IMR-90 (cell line): ENCODE measurements at regions not wholly inside any gene's neighbourhood (a gene's known extent, or its start where the extent isn't known, plus 50 kb on each side); places are given as distances from the start of the nearest gene placed in this dataset.

ENCODE experiments used
- ATAC-seq: fragments of 200-7000 bp; cut with Tn5 transposase; 2 replicates; pipeline ENCODE4 v1.9.1; 2020; ENCODE audit warnings: low read depth, mild to moderate bottlenecking, moderate library complexity
- BruUV-seq: library from RNA; stranded (reverse); fragments of 400-500 nt; replicated peaks from 2 replicates; lab custom pipeline; 2021; lab: Mats Ljungman, UMichigan
- CTCF ChIA-PET: fragments of 300-600 bp; formaldehyde crosslinking; extraction: SDS; loops from one replicate; lab custom pipeline; 2021; ENCODE audit warnings: antibody characterized with exemption; lab: Yijun Ruan, JAX
- POLR2A ChIA-PET: fragments of 300-600 bp; sonication (Branson Sonifier 250); formaldehyde crosslinking; loops from one replicate; lab custom pipeline; 2022; ENCODE audit warnings: antibody characterized with exemption; ENCODE audit not compliant: unreplicated experiment; lab: Charles Lee
- DNase-seq: peaks from one replicate; pipeline ENCODE4 v3.0.0; 2013
- H2AFZ ChIP-seq: replicated peaks from 2 replicates; pipeline ENCODE3; 2013; ENCODE audit warnings: low read length, mild to moderate bottlenecking; ENCODE audit not compliant: poor library complexity
- H2AK5ac ChIP-seq: 2 replicates; pipeline ENCODE4 v1.6.1; 2013; ENCODE audit warnings: low read depth, low read length, inconsistent platforms
- H2AK9ac ChIP-seq: replicated peaks from 2 replicates; pipeline ENCODE3; 2013; ENCODE audit warnings: mild to moderate bottlenecking, low read depth, low read length, moderate library complexity; ENCODE audit not compliant: poor library complexity
- H2BK120ac ChIP-seq: 2 replicates; pipeline ENCODE4 v1.6.1; 2013; ENCODE audit warnings: low read depth, low read length, inconsistent platforms
- H2BK15ac ChIP-seq: 3 replicates; pipeline ENCODE4 v1.6.1; 2013; ENCODE audit warnings: low read depth, low read length, inconsistent platforms
- H2BK20ac ChIP-seq: 2 replicates; pipeline ENCODE4 v1.6.1; 2013; ENCODE audit warnings: low read depth, mild to moderate bottlenecking, inconsistent platforms, low read length, moderate library complexity
- H2BK5ac ChIP-seq: 2 replicates; pipeline ENCODE4 v1.6.1; 2013; ENCODE audit warnings: mild to moderate bottlenecking, low read depth, low read length, inconsistent platforms; ENCODE audit not compliant: poor library complexity, severe bottlenecking
- H3K14ac ChIP-seq: replicated peaks from 2 replicates; pipeline ENCODE4 v1.6.1; 2013; ENCODE audit warnings: low read depth, low read length, inconsistent platforms
- H3K18ac ChIP-seq: 2 replicates; pipeline ENCODE4 v1.6.1; 2013; ENCODE audit warnings: low read depth, low read length, control low read depth
- H3K23ac ChIP-seq: 2 replicates; pipeline ENCODE4 v1.6.1; 2013; ENCODE audit warnings: low read depth, low read length, inconsistent platforms
- H3K27ac ChIP-seq: 2 replicates; pipeline ENCODE4 v1.5.1; 2013; ENCODE audit warnings: mild to moderate bottlenecking, control low read depth, low read length; ENCODE audit not compliant: insufficient read depth
- H3K27me3 ChIP-seq: 2 replicates; pipeline ENCODE4 v1.6.1; 2013; ENCODE audit warnings: low read length; ENCODE audit not compliant: control insufficient read depth, insufficient read depth
- H3K36me3 ChIP-seq: 2 replicates; pipeline ENCODE4 v1.6.1; 2013; ENCODE audit warnings: low read length, mixed read lengths; ENCODE audit not compliant: control insufficient read depth, insufficient read depth
- H3K4ac ChIP-seq: 2 replicates; pipeline ENCODE4 v1.6.1; 2013; ENCODE audit warnings: low read depth, low read length, inconsistent platforms
- H3K4me1 ChIP-seq: 2 replicates; pipeline ENCODE4 v1.6.1; 2013; ENCODE audit warnings: low read length, mixed read lengths; ENCODE audit not compliant: control insufficient read depth, insufficient read depth
- H3K4me2 ChIP-seq: 2 replicates; pipeline ENCODE4 v1.6.1; 2013; ENCODE audit warnings: low read depth, mild to moderate bottlenecking, control low read depth, low read length, moderate library complexity
- H3K4me3 ChIP-seq: 2 replicates; pipeline ENCODE4 v1.5.1; 2013; ENCODE audit warnings: low read depth, mild to moderate bottlenecking, control low read depth, low read length, moderate library complexity; ENCODE audit not compliant: insufficient read depth
- H3K56ac ChIP-seq: 2 replicates; pipeline ENCODE4 v1.6.1; 2013; ENCODE audit warnings: low read length, inconsistent platforms; ENCODE audit not compliant: insufficient read depth; ENCODE audit errors: extremely low read depth
- H3K79me1 ChIP-seq, 2 experiments: 2 replicates each; pipeline ENCODE4 v1.6.1; 2013; ENCODE audit warnings: low read length in 2 of 2, inconsistent platforms in 1 of 2, low read depth in 1 of 2
- H3K9ac ChIP-seq: 2 replicates; pipeline ENCODE4 v1.6.1; 2013; ENCODE audit warnings: low read depth, low read length, control low read depth
- H3K9me1 ChIP-seq: 2 replicates; pipeline ENCODE4 v1.6.1; 2013; ENCODE audit warnings: low read length, inconsistent platforms; ENCODE audit not compliant: insufficient read depth
- H3K9me3 ChIP-seq: 2 replicates; pipeline ENCODE4 v1.6.1; 2013; ENCODE audit warnings: low read length; ENCODE audit not compliant: control insufficient read depth, insufficient read depth
- H4K20me1 ChIP-seq: 2 replicates; pipeline ENCODE4 v1.6.1; 2013; ENCODE audit warnings: low read length, inconsistent platforms; ENCODE audit not compliant: insufficient read depth
- H4K5ac ChIP-seq: 2 replicates; pipeline ENCODE4 v1.6.1; 2013; ENCODE audit warnings: mild to moderate bottlenecking, low read depth, low read length, control low read depth
- H4K8ac ChIP-seq, 2 experiments: 2 replicates each; pipeline ENCODE4 v1.6.1; 2013; ENCODE audit warnings: low read depth in 2 of 2, low read length in 2 of 2, control low read depth in 1 of 2, inconsistent platforms in 1 of 2
- H4K91ac ChIP-seq: 2 replicates; pipeline ENCODE4 v1.6.1; 2013; ENCODE audit warnings: low read depth, low read length, inconsistent platforms; ENCODE audit not compliant: insufficient read depth
- FOS ChIP-seq: fragments of 150-350 bp; IDR thresholded peaks from 2 replicates; pipeline ENCODE4 v1.6.1; 2016; ENCODE audit warnings: low read depth, low read length
- MAFK ChIP-seq: IDR thresholded peaks from 2 replicates; pipeline ENCODE4 v1.6.1; 2012; ENCODE audit warnings: low read depth, low read length, improper control_type of control experiment
- WGBS, 2 experiments: methylation state at CpG; one replicate each; pipeline versions ENCODE4 v1.1.5 to v1.1.7; 2013; ENCODE audit warnings: missing lambda C conversion rate in 2 of 2; ENCODE audit not compliant: insufficient read length in 1 of 2; ENCODE audit errors: extremely low coverage in 2 of 2; 5-methylcytosine and 5-hydroxymethylcytosine counted together
- dilution Hi-C: fragments of 300-500 bp; cut with HindIII; formaldehyde crosslinking; loops from one replicate; pipeline ENCODE4 v1.14.3; 2018; ENCODE audit warnings: low sequenced_read_pairs; ENCODE audit not compliant: unreplicated experiment
- in situ Hi-C: fragments of 300-500 bp; cut with MboI; formaldehyde crosslinking; loops from 3 replicates; pipeline ENCODE4 v1.14.3; 2019; ENCODE audit warnings: low sequenced_read_pairs, inconsistent platforms, mixed read lengths
- intact Hi-C: fragments of 100-400 bp; cut with micrococcal nuclease; formaldehyde crosslinking; loops from 2 replicates; pipeline ENCODE4 v1.10.0; 2022

GRCh38 chr10:90557385-90557784 is 300.5 kb downstream of the HTR7 start:
- in situ Hi-C loops: no loop called here
- no peak overlapping the region for H4K91ac ChIP-seq
- peak; percentile 63 for TF ChIP-seq MAFK
- TF ChIP-seq FOS: no peak
- H2BK15ac ChIP-seq: no peak overlapping the region
- no peak overlapping the region for H4K8ac ChIP-seq
- H2AK9ac ChIP-seq: no peak overlapping the region
- no peak overlapping the region for H3K4me2 ChIP-seq
- no peak overlapping the region for H3K18ac ChIP-seq
- H3K27ac ChIP-seq: no peak overlapping the region
- no peaks in the 10 kb centered on the region for H3K4me1 ChIP-seq
- ChIA-PET CTCF (no interaction called here), POLR2A (no interaction called here)
- H3K9me1 ChIP-seq: no peaks in the 10 kb centered on the region
- H3K14ac ChIP-seq: no peak overlapping the region
- no peak overlapping the region for H2BK120ac ChIP-seq
- no peak overlapping the region for H4K5ac ChIP-seq
- H3K79me1 ChIP-seq: no peaks in the 10 kb centered on the region
- no peaks in the 10 kb centered on the region for H3K9me3 ChIP-seq
- no peak for ATAC-seq
- no TSS peak for BruUV-seq
- no peaks in the 10 kb centered on the region for H4K20me1 ChIP-seq
- H3K4me3 ChIP-seq: no peak overlapping the region
- no peak for DNase-seq
- no peak overlapping the region for H2AFZ ChIP-seq
- no peak overlapping the region for H3K56ac ChIP-seq
- H3K9ac ChIP-seq: no peak overlapping the region
- no peak overlapping the region for H3K23ac ChIP-seq
- no peak overlapping the region for H2AK5ac ChIP-seq
- H3K36me3 ChIP-seq: no peaks in the 10 kb centered on the region
- no peak overlapping the region for H2BK5ac ChIP-seq
- dilution Hi-C loops: no loop called here
- intact Hi-C loops: no loop called here
- H2BK20ac ChIP-seq: no peak overlapping the region
- H3K27me3 ChIP-seq: no peaks in the 10 kb centered on the region; the same call in 1 of the 2 replicates
- no CpG with 5 or more reads among the region's 1 CpG for WGBS, 2 experiments
- no peak overlapping the region for H3K4ac ChIP-seq
